ENCODE measurements at regions not wholly inside any gene's neighbourhood (a gene's known extent, or its start where the extent isn't known, plus 50 kb on each side); places are given as distances from the start of the nearest gene placed in this dataset.

- DNase-seq (ENCODE audit: low read depth), result no peak
These were observed 343.9 kb upstream of the ALCAM start for GRCh38 chr3:105022813-105023212.

GRCh38 chr3:105030211-105030610, 336.5 kb upstream of the ALCAM start:
- no peak for DNase-seq (ENCODE audit: low read depth)

GRCh38 chr3:105032541-105032940, 334.2 kb upstream of the ALCAM start:
- no peak for DNase-seq (ENCODE audit: low read depth)

DNA sequence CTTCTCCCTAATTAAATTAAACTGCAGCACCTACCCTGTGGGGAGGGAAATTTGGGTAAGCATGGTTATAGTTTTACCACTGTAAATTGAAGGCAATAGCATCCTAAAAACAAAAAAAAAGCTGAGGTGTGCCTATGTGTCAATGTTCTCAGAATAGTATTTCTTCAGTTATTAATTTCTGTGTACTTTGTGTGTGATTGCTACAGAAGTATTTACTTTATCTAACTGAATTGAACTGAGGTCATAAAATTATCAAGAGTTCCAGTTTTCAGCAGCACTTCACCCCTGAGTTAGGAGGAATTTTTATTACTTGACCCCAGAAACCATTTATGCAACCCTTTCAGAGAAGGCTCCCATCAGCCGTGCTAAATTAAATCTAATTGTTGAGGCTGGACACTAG, 333.6 kb upstream of the ALCAM start:
- DNase-seq (ENCODE audit: low read depth), result no peak

DNA sequence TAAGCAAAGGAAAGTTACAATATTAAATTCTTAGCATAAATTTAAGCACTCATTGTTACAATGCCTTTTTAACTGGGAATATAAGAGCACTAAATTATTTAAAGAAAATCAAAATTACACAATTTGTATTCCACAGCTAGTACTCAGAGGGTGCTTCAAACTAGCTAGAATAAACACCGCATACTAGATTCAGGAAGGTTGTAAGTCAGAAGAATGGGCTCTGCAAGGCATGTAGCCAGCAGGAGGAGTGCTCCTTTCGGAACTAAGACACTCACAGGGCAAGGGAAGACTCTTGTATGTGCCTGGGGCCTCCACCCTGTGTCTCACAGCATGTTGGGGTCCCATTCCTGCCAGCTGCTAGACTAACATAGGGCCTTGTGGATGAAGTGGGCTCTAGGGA, 327.7 kb upstream of the ALCAM start:
- DNase-seq (ENCODE audit: low read depth), result no peak

DNA sequence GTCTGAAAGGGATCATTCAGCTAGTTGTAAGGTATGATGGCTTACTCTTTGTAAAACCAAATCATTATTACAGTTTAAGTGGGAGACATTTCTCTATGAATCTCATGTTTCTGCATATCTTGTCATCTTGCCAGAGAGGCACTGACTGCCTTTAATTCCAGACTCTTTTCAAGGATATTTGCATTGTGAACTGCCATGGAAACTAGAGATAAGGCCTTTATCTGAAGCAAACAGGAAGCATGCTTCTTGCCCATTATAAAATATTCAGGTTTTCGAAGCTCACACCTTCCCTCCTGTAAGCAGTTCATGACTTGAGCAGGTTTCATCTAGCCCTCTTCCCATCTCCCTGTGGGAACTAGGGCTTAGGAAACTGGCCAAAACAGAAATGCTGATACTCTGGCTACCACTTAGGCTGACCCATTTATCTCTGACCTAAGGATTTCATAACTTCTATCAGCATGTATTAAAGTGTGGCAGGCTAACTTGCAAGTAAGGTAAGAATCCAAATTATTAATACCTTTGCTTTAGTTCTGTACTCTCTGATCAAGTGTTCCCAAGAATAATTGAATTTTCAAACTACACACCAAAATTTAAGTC, 326.6 kb upstream of the ALCAM start:
- DNase-seq (ENCODE audit: low read depth), result no peak

- no peak for DNase-seq (ENCODE audit: low read depth)
These were observed 324.1 kb upstream of the ALCAM start for GRCh38 chr3:105042586-105042985.

DNA sequence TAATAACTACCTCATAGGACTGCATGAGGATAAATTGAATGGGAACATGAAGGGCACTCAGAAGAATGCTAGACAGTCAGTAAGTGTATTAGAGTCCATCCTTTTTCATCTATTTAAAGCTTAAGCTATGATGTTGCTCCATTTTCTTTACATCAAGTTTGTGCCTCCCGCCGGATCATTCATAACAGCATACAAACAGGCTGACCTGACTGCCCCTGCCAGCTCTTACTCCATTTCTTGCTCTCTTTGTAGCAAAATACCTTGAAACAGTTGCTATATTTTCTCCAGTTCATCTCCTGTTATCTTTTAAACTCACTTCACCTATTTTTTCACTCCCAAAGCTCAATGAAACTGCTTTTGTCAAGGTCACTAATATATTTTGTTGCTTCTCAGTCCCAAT, 315.6 kb upstream of the ALCAM start:
- no peak for DNase-seq (ENCODE audit: low read depth)

DNA sequence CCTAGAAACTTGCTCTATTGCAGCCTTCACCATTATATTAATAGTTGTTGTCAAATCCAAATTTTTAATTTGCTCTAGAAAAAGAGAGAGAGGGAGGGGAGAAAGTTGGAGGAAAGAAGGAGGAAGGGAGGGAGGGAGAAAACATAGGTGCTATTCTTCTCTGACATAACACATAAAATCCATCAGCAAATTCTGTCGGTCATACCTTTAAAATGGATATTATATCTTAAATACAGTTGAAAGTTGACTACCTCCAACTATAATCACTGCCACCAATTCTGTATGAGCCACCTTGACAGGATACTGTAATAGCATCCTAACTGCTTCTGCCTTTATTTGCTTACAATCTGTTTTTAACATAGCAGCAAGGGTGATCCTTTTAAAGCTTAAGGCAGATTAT, 314.7 kb upstream of the ALCAM start:
- no peak for DNase-seq (ENCODE audit: low read depth)

DNA sequence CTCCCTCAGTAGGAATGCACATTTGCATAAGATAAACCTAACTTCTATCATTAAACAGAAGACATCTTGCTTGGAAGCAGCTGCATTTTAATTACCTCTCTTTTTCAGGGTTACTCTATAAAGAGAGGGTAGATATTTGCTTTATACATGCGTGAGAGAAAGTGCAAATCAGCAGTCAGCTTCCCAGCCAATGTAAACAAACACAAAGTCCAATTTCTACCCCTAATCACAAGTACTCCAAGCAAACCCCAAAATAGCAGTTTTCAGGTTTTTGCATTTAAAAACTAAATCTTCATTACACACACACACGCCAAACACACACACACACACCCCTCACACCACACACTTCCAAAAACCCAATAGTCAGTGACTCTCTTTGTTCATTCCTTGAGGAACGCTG, 303.9 kb upstream of the ALCAM start:
- no peak for DNase-seq (ENCODE audit: low read depth)

GRCh38 chr3:105065895-105066839, 300.5 kb upstream of the ALCAM start:
- no peak for DNase-seq (ENCODE audit: low read depth)

- no peak for DNase-seq (ENCODE audit: low read depth)
These were observed 299.3 kb upstream of the ALCAM start for GRCh38 chr3:105067361-105067760.

DNA sequence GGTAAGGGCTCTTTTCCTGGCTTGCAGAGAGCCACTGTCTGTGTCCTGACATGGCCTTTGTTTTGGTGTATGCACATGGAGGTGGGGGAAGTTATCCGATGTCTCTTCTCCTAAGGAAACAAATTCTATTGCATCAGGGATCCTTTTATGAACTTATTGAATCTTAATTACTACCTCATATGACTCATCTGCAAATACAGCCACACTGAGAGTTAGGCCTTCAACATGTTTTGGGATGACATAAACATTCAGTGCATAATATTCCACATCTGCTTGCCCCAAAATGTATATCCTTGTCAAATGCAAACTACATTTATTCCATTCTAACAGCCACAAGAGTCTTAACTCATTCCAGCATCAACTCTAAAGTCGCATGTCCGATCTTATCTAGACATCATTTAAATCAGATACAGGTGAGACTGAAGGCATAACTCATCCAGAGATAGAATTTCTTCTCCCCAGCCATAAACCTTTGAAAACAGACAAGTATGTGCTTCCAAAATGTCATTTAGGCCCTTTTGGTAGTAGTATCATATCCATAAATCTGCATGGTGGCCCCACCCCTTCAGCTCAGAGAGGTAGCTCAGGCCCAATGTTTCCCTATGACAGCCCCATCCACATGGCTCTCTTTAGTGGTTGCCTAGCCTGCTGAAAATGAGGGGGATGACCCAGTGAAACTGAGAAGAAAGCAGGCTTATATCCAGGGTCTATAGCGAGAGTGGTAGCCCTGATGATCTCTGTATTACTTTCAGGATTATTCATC, 289.5 kb upstream of the ALCAM start:
- DNase-seq (ENCODE audit: low read depth), result no peak

DNA sequence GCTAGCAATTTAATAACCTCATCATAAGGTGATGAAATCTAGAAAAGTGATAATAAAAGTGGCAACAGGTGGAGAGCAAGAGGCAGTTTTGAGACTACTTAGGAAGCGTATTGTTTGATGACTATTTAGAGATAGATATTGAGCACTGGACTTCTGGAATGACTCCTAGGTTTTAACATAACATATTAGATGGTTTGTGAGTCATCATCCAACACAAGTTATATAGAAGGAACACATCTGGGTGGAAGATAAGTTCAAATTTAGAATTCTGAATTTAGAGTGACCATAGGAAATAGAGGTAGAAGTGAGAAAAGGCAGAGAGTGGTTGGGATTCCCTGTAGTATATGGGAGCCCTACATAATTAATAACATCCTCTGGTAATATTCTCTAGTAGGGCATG, 282.8 kb upstream of the ALCAM start:
- DNase-seq (ENCODE audit: low read depth), result no peak

GRCh38 chr3:105085506-105085905, 281.2 kb upstream of the ALCAM start:
- DNase-seq (ENCODE audit: low read depth), result no peak

- DNase-seq (ENCODE audit: low read depth), result no peak
These were observed 273.1 kb upstream of the ALCAM start for GRCh38 chr3:105093371-105094252.

- no peak for DNase-seq (ENCODE audit: low read depth)
These were observed 272.1 kb upstream of the ALCAM start for GRCh38 chr3:105094588-105094987.

- DNase-seq (ENCODE audit: low read depth), result no peak
These were observed 270.6 kb upstream of the ALCAM start for GRCh38 chr3:105096071-105096470.

GRCh38 chr3:105101603-105102002, 265.1 kb upstream of the ALCAM start:
- DNase-seq (ENCODE audit: low read depth), result no peak

- no peak for DNase-seq (ENCODE audit: low read depth)
These were observed 263.6 kb upstream of the ALCAM start for GRCh38 chr3:105103139-105103538.

DNA sequence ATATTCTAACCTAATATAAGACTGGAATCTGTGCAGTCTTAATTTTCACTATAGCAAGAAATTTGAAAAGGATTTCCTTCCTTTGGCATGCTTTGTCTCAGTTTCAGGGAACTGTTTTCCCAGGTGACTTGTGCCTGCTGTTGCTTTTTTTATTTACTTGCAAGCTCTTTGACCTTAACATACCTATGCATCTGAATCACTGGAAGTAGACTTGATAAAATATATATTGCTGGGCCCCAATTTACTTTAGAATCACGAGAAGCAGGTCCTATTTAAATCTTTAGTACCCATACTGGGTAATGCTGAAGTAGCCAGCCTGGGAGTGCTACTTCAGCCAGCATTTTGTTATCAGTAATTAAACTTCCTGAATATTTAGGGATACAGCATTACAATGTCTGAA, 257.9 kb upstream of the ALCAM start:
- no peak for DNase-seq (ENCODE audit: low read depth)

- DNase-seq (ENCODE audit: low read depth), result no peak
These were observed 247.8 kb upstream of the ALCAM start for GRCh38 chr3:105118905-105119304.
